Fibroblast of upper back skin (primary cell): ENCODE measurements at regions not wholly inside any gene's neighbourhood (a gene's known extent, or its start where the extent isn't known, plus 50 kb on each side); places are given as distances from the start of the nearest gene placed in this dataset.

ENCODE experiments used
- DNase-seq: peaks from one replicate; pipeline ENCODE4 v3.0.0-alpha.2; 2013

GRCh38 chr20:46814366-46815232 lies 80.0 kb upstream of the EYA2 start:
- DNase-seq: peak; percentile 88

- DNase-seq: no peak
These were observed 78.5 kb upstream of the EYA2 start for GRCh38 chr20:46816097-46816496.

- no peak for DNase-seq
These were observed 77.6 kb upstream of the EYA2 start for GRCh38 chr20:46816886-46817638.

- DNase-seq: no peak
These were observed 74.0 kb upstream of the EYA2 start for GRCh38 chr20:46820682-46821081.

- peak; percentile 25 for DNase-seq
These were observed 71.3 kb upstream of the EYA2 start for GRCh38 chr20:46823271-46823751.

GRCh38 chr20:46823753-46824152 lies 70.9 kb upstream of the EYA2 start:
- DNase-seq: no peak

- peak; percentile 85 for DNase-seq
These were observed 68.2 kb upstream of the EYA2 start for GRCh38 chr20:46826343-46826984.

GRCh38 chr20:46827718-46828458 lies 66.8 kb upstream of the EYA2 start:
- DNase-seq: no peak

GRCh38 chr20:46828471-46828870 lies 66.2 kb upstream of the EYA2 start:
- peak; percentile 91 for DNase-seq

- DNase-seq: no peak
These were observed 63.6 kb upstream of the EYA2 start for GRCh38 chr20:46830886-46831632.

GRCh38 chr20:46831633-46832011 lies 63.0 kb upstream of the EYA2 start:
- no peak for DNase-seq

GRCh38 chr20:46832555-46832954 lies 62.1 kb upstream of the EYA2 start:
- DNase-seq: no peak

GRCh38 chr20:46833360-46833759 lies 61.3 kb upstream of the EYA2 start:
- no peak for DNase-seq

- peak; percentile 32 for DNase-seq
These were observed 59.2 kb upstream of the EYA2 start for GRCh38 chr20:46835418-46835817.

GRCh38 chr20:46837083-46837482 lies 57.6 kb upstream of the EYA2 start:
- no peak for DNase-seq

- no peak for DNase-seq
These were observed 56.6 kb upstream of the EYA2 start for GRCh38 chr20:46838011-46838410.

- DNase-seq: no peak
These were observed 54.5 kb upstream of the EYA2 start for GRCh38 chr20:46840054-46840729.
